ENCODE measurements at regions not wholly inside any gene's neighbourhood (a gene's known extent, or its start where the extent isn't known, plus 50 kb on each side); places are given as distances from the start of the nearest gene placed in this dataset.

DNA sequence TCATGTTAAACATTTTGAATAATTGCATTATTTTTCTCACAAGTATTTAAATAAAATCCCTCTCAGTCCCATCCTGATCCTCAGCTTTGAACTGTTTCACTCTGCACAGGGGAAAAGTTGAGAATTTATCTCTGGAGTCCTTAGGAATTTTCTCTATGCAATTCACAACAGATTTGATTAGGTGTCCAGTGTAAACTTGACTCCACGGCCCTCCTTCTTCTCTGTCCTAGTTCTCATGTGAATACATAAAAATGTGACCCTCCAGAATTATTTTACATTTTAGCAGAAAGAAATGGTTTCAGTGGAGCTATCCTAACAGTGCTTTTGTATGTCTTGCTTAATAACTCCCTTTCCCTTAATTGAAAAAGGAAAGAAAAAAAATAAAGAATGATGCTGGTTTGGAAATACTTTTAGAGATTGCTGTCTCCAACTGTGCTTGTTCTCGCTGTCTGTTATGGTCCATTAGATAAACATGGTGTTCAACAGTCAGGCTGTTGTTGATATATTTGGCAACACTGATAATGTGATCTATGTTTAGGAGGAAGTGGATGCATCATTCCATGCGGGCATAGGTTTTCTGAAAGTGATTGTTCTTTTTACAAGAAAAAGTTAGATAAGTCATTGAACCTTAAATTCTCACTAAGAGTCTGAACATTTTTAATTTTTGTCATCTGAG, 599.4 kb upstream of the CITED2 start:
- Histone ChIP-seq H3K36me3 (ENCODE audit: insufficient read depth, low read length) (no peaks in the 10 kb centered on the region), H3K4me2 (ENCODE audit: low read length) (peak overlapping the region; percentile 33), H3K4me1 (ENCODE audit: control insufficient read depth, insufficient read depth, low read length) (peaks cover 57% of the 10 kb centered on the region), H3K4me3 (ENCODE audit: low read length) (no peak overlapping the region), H3K27me3 (ENCODE audit: control insufficient read depth, insufficient read depth, low read length) (no peaks in the 10 kb centered on the region), H3K9me3 (replicated peaks; ENCODE audit: low read length) (no peaks in the 10 kb centered on the region), H3K9ac (ENCODE audit: low read depth, low read length) (peak overlapping the region; percentile 73)

DNA sequence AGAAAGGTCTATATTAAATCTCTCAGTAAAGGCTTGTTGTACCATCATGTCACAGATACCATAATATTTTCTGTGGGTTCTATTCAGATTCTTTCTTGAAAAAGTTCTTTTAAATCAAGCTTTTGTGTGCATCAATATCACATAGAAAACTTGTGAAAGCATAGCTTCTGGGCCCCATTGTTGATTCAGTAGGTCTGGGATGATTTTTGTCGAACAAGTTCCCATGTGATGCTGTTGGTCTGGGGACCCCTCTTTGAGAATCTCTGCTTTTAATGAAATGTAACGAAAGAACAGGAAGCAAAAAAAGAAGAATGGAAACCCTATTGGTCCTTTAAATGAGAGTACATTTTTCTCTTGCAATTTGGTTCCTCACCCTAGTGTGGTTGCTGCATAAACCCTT, 597.7 kb upstream of the CITED2 start:
- Histone ChIP-seq H3K9me3 (replicated peaks; ENCODE audit: low read length) (no peaks in the 10 kb centered on the region), H3K4me2 (ENCODE audit: low read length) (no peak overlapping the region), H3K9ac (ENCODE audit: low read depth, low read length) (no peak overlapping the region), H3K4me1 (ENCODE audit: control insufficient read depth, insufficient read depth, low read length) (peaks cover 54% of the 10 kb centered on the region), H3K36me3 (ENCODE audit: insufficient read depth, low read length) (no peaks in the 10 kb centered on the region), H3K27me3 (ENCODE audit: control insufficient read depth, insufficient read depth, low read length) (no peaks in the 10 kb centered on the region), H3K4me3 (ENCODE audit: low read length) (no peak overlapping the region)

DNA sequence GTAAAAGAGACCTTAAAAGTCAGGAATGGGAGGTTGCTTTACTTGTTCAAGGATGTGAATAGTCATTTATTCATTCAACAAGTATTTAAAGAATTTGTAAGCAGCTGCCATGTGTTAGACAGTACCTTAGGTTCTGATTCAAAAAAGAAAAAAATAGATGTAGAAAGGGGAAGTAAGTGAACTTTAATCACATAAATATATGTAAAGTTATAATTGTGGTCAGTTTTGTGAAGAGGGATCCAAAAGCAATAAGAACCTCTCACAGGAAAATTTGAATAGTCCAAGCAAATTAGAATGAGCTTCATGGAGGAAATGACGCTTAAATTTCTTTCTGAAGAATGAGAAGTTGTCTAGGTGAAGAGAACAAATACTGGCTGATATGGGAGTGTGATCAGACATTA, 596.1 kb upstream of the CITED2 start:
- no peak overlapping the region for H3K4me2 ChIP-seq (ENCODE audit: low read length)

DNA sequence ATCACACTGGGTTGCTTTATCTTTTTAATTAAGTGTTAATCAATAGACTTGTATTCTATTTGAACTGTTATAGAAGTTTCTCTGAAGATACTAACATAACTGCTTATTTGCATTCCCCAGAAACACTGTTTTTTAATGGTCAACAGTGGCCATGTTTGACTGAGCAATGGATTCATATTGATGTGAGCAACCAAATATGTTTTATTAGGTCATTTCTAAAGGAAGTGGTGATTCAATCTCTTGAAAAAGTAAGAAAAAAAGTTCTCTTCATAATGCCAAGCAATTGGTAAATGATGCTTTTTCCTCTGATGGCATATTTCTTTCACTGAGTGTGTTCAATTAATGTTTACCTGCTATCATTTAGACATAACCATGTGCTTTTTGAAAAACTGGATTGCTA, 593.0 kb upstream of the CITED2 start:
- no peaks in the 10 kb centered on the region for H3K9me3 ChIP-seq (replicated peaks; ENCODE audit: low read length)
- H3K4me1 ChIP-seq (ENCODE audit: control insufficient read depth, insufficient read depth, low read length), result peaks cover 42% of the 10 kb centered on the region
- no peak overlapping the region for H3K9ac ChIP-seq (ENCODE audit: low read depth, low read length)
- no peak overlapping the region for H3K4me2 ChIP-seq (ENCODE audit: low read length)
- no peaks in the 10 kb centered on the region for H3K27me3 ChIP-seq (ENCODE audit: control insufficient read depth, insufficient read depth, low read length)
- no peaks in the 10 kb centered on the region for H3K36me3 ChIP-seq (ENCODE audit: insufficient read depth, low read length)
- no peak overlapping the region for H3K4me3 ChIP-seq (ENCODE audit: low read length)

More for the DNA sequence above, 596.1 kb upstream of the CITED2 start:
- H3K9ac ChIP-seq (ENCODE audit: low read depth, low read length), result peak overlapping the region; percentile 57
- no peak overlapping the region for H3K4me3 ChIP-seq (ENCODE audit: low read length)
- H3K36me3 ChIP-seq (ENCODE audit: insufficient read depth, low read length), result no peaks in the 10 kb centered on the region
- H3K27me3 ChIP-seq (ENCODE audit: control insufficient read depth, insufficient read depth, low read length), result no peaks in the 10 kb centered on the region
- peaks cover 60% of the 10 kb centered on the region for H3K4me1 ChIP-seq (ENCODE audit: control insufficient read depth, insufficient read depth, low read length)
- H3K9me3 ChIP-seq (replicated peaks; ENCODE audit: low read length), result no peaks in the 10 kb centered on the region

DNA sequence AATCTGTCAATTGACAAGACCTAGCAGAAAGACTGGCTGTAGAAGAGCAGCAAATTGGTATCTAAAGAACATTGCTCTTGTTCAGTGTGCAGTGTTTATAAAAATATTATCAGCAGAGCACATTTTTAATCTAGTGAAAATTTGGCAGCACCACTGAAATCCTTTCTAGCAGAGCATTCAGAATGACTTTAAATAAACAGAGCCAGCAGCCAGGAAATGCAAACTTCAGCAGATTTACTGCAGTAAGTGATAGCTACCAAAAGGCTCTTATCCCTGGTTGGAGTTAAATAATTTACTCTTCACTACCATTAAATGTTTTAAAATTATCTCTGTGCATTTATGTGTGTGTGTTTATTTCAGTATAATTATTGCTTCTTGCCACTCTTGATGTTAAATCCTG, 590.9 kb upstream of the CITED2 start:
- Histone ChIP-seq H3K4me2 (ENCODE audit: low read length) (no peak overlapping the region), H3K4me3 (ENCODE audit: low read length) (no peak overlapping the region), H3K4me1 (ENCODE audit: control insufficient read depth, insufficient read depth, low read length) (peaks cover 34% of the 10 kb centered on the region), H3K9me3 (replicated peaks; ENCODE audit: low read length) (no peaks in the 10 kb centered on the region), H3K36me3 (ENCODE audit: insufficient read depth, low read length) (no peaks in the 10 kb centered on the region), H3K9ac (ENCODE audit: low read depth, low read length) (no peak overlapping the region), H3K27me3 (ENCODE audit: control insufficient read depth, insufficient read depth, low read length) (no peaks in the 10 kb centered on the region)

DNA sequence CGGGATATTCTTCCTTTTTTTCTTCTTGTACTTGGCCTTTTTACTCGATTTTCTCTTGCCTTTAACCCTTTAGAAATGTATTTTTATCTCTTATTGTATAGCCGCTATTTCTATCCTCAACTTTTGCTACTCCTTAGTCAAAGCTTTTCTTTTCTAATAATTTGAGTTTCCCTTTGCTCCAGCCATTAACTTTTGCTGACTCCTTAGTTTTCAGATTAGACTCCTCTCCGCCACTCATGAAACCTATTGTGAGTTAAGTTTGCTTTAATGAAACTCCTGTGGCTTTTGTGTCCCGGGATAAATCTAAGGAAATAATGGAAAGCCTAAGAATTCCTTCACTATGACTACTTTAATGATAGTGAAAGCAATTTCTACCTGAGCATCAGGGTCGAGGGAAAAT, 590.3 kb upstream of the CITED2 start:
- H3K27me3 ChIP-seq (ENCODE audit: control insufficient read depth, insufficient read depth, low read length), result no peaks in the 10 kb centered on the region
- peaks cover 29% of the 10 kb centered on the region for H3K4me1 ChIP-seq (ENCODE audit: control insufficient read depth, insufficient read depth, low read length)
- no peaks in the 10 kb centered on the region for H3K9me3 ChIP-seq (replicated peaks; ENCODE audit: low read length)
- H3K36me3 ChIP-seq (ENCODE audit: insufficient read depth, low read length), result no peaks in the 10 kb centered on the region
- H3K4me3 ChIP-seq (ENCODE audit: low read length), result no peak overlapping the region
- no peak overlapping the region for H3K4me2 ChIP-seq (ENCODE audit: low read length)
- H3K9ac ChIP-seq (ENCODE audit: low read depth, low read length), result no peak overlapping the region

DNA sequence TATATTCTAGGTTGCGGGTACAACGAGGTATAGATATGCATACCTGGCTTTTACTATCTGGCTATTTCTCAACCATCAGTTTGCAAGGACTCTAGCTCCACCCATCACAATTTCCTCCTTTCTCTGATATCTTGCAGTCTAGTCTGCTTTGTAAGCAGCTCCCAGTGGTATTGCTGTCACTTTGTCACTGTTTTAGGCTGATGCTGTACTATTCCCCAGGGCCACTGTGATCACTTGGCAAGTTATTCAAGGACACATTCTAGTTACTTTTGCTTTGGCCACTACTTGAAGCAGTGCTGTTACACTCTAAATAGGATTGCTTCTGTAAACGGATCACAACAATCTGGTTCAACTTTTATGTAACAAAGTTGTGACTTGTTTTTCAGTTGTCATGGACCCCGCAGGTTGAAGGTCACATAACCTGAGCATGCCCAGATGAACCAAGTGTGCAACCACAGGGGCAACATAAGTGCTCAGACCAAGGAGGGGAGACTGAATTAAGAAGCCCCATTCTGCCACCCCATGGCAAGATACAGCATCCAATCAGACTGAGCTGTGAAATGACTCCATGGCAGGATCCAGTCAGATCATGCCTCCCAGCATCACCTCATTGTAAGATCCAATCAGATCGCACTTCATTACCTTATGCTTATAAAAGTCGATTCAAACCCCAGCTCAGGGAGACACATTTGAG, 588.4 kb upstream of the CITED2 start:
- H3K4me3 ChIP-seq (ENCODE audit: low read length), result no peak overlapping the region

DNA sequence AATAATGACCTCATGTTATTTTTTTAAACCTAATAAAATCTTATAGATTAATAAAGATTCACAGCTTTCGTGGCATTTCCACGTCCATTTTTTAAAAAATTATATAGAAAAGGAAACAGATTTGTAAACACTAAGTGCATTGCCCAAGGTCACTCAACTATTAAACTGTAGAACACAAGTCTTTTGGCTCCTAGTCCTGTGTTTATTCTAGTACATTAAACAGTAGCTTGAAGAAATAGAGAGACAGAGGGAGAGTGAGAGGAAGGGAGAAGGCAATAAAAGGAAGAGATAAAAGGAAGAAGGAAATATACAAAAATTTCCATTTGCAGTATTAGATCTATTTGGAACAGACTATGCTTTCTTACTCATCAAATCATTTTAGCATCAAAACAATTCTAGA, 586.7 kb upstream of the CITED2 start:
- H3K4me1 ChIP-seq (ENCODE audit: control insufficient read depth, insufficient read depth, low read length), result peaks cover 8% of the 10 kb centered on the region
- no peaks in the 10 kb centered on the region for H3K27me3 ChIP-seq (ENCODE audit: control insufficient read depth, insufficient read depth, low read length)
- no peaks in the 10 kb centered on the region for H3K9me3 ChIP-seq (replicated peaks; ENCODE audit: low read length)
- H3K4me3 ChIP-seq (ENCODE audit: low read length), result no peak overlapping the region
- no peak overlapping the region for H3K9ac ChIP-seq (ENCODE audit: low read depth, low read length)
- no peaks in the 10 kb centered on the region for H3K36me3 ChIP-seq (ENCODE audit: insufficient read depth, low read length)
- H3K4me2 ChIP-seq (ENCODE audit: low read length), result no peak overlapping the region

More for the DNA sequence above, 588.4 kb upstream of the CITED2 start:
- H3K4me2 ChIP-seq (ENCODE audit: low read length), result no peak overlapping the region
- no peaks in the 10 kb centered on the region for H3K9me3 ChIP-seq (replicated peaks; ENCODE audit: low read length)
- H3K4me1 ChIP-seq (ENCODE audit: control insufficient read depth, insufficient read depth, low read length), result peaks cover 21% of the 10 kb centered on the region
- no peaks in the 10 kb centered on the region for H3K27me3 ChIP-seq (ENCODE audit: control insufficient read depth, insufficient read depth, low read length)
- H3K9ac ChIP-seq (ENCODE audit: low read depth, low read length), result no peak overlapping the region
- H3K36me3 ChIP-seq (ENCODE audit: insufficient read depth, low read length), result no peaks in the 10 kb centered on the region

DNA sequence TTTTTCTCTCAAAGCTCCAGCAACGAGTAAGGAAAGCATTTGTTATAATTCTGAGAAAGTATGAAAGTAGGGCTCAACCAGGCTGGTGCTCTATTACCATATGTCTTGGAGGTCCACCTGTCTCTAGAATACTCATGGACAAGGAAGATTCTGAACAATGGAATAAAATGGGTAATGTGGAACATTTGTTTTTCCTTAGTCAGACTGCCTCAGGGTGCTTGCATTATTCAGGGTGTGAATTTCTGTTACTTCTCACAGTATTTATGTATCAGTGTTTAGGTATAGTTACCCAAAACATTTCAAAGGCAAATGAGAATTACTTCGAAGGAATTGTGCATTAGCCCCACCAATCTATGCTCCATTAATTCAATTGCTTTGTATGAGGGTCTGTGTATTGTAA, 586.2 kb upstream of the CITED2 start:
- no peaks in the 10 kb centered on the region for H3K27me3 ChIP-seq (ENCODE audit: control insufficient read depth, insufficient read depth, low read length)

DNA sequence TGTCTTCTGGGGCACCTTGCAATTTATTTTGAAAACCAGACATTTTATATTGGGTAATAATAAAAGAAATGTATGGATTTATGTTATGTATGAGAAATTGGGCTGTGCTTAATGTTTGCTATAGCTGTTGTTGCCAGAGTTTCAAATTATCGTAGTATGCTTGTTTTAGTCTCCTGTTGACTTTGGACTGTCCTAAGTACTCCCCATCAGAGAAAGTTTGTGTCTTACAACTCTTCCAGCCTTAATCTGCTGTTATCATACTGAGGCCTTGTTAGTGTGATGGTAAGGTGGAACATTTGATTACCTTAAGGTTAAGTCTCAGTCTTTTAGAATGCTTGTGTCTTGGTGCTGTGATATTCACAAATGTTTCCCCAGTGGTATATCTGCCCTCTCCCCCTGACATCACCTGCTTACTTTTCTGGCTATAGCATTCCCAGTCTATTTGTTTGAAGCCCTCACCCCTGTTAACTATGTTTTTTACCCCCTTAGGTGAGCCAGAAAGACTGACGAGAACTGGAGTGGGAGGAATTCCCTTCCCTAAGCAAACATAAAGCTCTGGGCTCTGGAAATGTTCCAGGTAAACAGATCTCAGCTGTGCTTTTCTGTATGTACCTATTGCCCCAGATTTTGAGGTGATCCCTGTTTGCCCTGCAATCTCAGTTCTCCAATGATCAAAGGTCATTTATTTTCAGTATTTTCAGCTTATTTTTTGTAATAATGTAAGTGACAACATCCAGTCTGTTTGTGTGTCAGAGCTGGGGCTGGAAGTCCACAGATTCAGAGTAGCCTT, 581.1 kb upstream of the CITED2 start:
- Histone ChIP-seq H3K9ac (ENCODE audit: low read depth, low read length) (no peak overlapping the region), H3K27me3 (ENCODE audit: control insufficient read depth, insufficient read depth, low read length) (no peaks in the 10 kb centered on the region), H3K9me3 (replicated peaks; ENCODE audit: low read length) (no peaks in the 10 kb centered on the region), H3K4me3 (ENCODE audit: low read length) (no peak overlapping the region), H3K4me2 (ENCODE audit: low read length) (no peak overlapping the region), H3K4me1 (ENCODE audit: control insufficient read depth, insufficient read depth, low read length) (no peaks in the 10 kb centered on the region), H3K36me3 (ENCODE audit: insufficient read depth, low read length) (no peaks in the 10 kb centered on the region)

More for the DNA sequence above, 586.2 kb upstream of the CITED2 start:
- H3K4me2 ChIP-seq (ENCODE audit: low read length), result no peak overlapping the region
- H3K9ac ChIP-seq (ENCODE audit: low read depth, low read length), result no peak overlapping the region
- H3K36me3 ChIP-seq (ENCODE audit: insufficient read depth, low read length), result no peaks in the 10 kb centered on the region
- H3K4me1 ChIP-seq (ENCODE audit: control insufficient read depth, insufficient read depth, low read length), result peaks cover 6% of the 10 kb centered on the region
- H3K9me3 ChIP-seq (replicated peaks; ENCODE audit: low read length), result no peaks in the 10 kb centered on the region
- no peak overlapping the region for H3K4me3 ChIP-seq (ENCODE audit: low read length)

DNA sequence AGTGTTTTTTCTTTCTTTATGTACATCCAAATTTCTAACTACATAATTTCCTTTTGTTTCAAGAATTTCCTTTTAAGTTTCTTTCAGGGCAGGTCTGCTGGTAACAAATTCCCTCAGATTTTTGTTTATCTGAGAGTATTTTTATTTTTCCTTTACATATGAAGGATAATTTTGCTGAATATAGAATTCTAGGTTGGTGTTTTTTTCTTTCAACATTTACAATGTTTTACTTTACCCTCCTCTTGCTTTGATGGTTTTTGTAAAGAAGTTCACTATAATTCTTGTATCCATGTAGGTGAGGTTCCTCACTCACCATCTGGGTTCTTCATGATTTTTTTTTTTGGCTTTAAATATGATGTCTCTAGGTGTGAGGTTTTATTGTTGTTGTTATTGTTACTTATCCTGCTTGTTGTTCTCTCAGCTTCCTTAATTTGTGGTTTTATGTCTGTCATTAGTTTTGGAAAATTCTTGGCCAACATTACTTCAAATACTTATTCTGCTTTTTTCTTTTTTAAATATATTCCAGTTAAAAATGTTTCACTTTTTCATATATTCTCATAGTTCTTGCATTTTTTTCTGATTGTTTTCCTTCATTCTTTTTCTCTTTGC, 580.1 kb upstream of the CITED2 start:
- H3K9ac ChIP-seq (ENCODE audit: low read depth, low read length), result no peak overlapping the region
- H3K27me3 ChIP-seq (ENCODE audit: control insufficient read depth, insufficient read depth, low read length), result no peaks in the 10 kb centered on the region
- H3K9me3 ChIP-seq (replicated peaks; ENCODE audit: low read length), result no peaks in the 10 kb centered on the region
- no peak overlapping the region for H3K4me2 ChIP-seq (ENCODE audit: low read length)
- no peak overlapping the region for H3K4me3 ChIP-seq (ENCODE audit: low read length)
- no peaks in the 10 kb centered on the region for H3K36me3 ChIP-seq (ENCODE audit: insufficient read depth, low read length)
- no peaks in the 10 kb centered on the region for H3K4me1 ChIP-seq (ENCODE audit: control insufficient read depth, insufficient read depth, low read length)

Measured in skeletal muscle satellite cell (primary cell).